Tibial nerve (tissue), 4 donors: ENCODE measurements at regions not wholly inside any gene's neighbourhood (a gene's known extent, or its start where the extent isn't known, plus 50 kb on each side); places are given as distances from the start of the nearest gene placed in this dataset.
"Not testable (repeated sequence)": the region's sequence is repeated elsewhere in the genome, so short reads cannot be mapped to it uniquely, and the experiment has no call there.

Experiments used
- DNase-seq, 2 donors: peaks; one replicate each; pipeline ENCODE4 v3.0.0-alpha.2; 2019; ENCODE audit warnings: low spot score in 2 of 2
- H3K27ac ChIP-seq, 4 donors: fragments of 200-600 bp; sonication (generic) in 3 of 4; one replicate each; pipeline ENCODE4 v1.5.1; 2017 to 2019; ENCODE audit warnings: mild to moderate bottlenecking in 1 of 4
- H3K27me3 ChIP-seq, 2 donors: fragments of 200-600 bp; sonication (generic) in 1 of 2; one replicate each; pipeline versions ENCODE4 v1.5.1 to v1.6.0; 2017 to 2019
- H3K36me3 ChIP-seq, 3 donors: fragments of 200-600 bp; sonication (generic); one replicate each; pipeline ENCODE4 v1.5.1; 2018 to 2019
- H3K4me1 ChIP-seq, 4 donors: fragments of 200-600 bp; sonication (generic) in 3 of 4; one replicate each; pipeline ENCODE4 v1.5.1; 2017 to 2019
- H3K4me3 ChIP-seq, 4 donors: fragments of 200-600 bp; sonication (generic) in 3 of 4; one replicate each; pipeline ENCODE4 v1.5.1; 2017 to 2019; ENCODE audit warnings: mild to moderate bottlenecking in 1 of 4, moderate library complexity in 1 of 4
- H3K9me3 ChIP-seq, 4 donors: fragments of 200-600 bp; sonication (generic) in 3 of 4; one replicate each; pipeline ENCODE4 v1.5.1; 2017 to 2019
- CTCF ChIP-seq, 5 experiments: fragments of 200-600 bp in 3 of 5; fragments of 450-650 bp in 2 of 5; sonication (generic) in 3 of 5; IDR thresholded peaks; one replicate each; pipeline ENCODE4 v1.5.1; 2016 to 2019; ENCODE audit warnings: antibody characterized with exemption in 5 of 5, mild to moderate bottlenecking in 3 of 5, moderate library complexity in 2 of 5
- EP300 ChIP-seq, 2 donors: sonication (generic); formaldehyde crosslinking; IDR thresholded peaks; one replicate each; pipeline ENCODE4 v1.6.1; 2017; ENCODE audit warnings: antibody characterized with exemption in 2 of 2, mild to moderate bottlenecking in 1 of 2
- POLR2A ChIP-seq, 2 donors: fragments of 450-650 bp; IDR thresholded peaks; one replicate each; pipeline ENCODE4 v1.6.1; 2017; ENCODE audit warnings: antibody characterized with exemption in 2 of 2, mild to moderate bottlenecking in 2 of 2, moderate library complexity in 2 of 2
- WGBS, 2 donors: methylation state at CpG; one replicate each; pipeline ENCODE4 v1.1.5; 2018; 5-methylcytosine and 5-hydroxymethylcytosine counted together

DNA sequence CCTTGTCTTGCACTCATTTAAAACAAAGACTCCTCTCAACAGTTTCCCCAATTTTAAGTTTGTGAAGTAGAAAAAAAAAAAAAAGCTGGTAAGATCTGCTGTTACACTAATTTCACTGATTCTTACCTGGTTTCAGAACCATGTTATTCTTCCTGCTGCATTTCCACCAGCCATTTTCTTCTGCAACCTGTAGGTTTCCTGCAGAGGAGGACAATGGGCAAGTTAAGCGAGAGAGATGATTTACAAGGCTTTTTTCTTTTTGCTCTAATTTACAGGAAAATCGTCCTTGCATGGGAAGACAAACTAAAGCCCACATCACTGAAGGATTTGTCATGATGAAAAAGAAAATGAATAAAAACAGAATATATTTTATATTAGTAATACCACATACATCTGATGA is 86.0 kb upstream of the SMARCA2 start:
- no peak for DNase-seq
- 48 to 58% methylated on average over 2 of the region's 2 CpGs for WGBS, 2 donors
- H3K4me1 ChIP-seq, result no peaks in the 10 kb centered on the region
- TF ChIP-seq CTCF (IDR thresholded peaks at IDR 0.05) (no peak), EP300 (IDR thresholded peaks at IDR 0.05) (no peak), POLR2A (IDR thresholded peaks at IDR 0.05) (no peak)
- no peak overlapping the region for H3K4me3 ChIP-seq
- no peaks in the 10 kb centered on the region for H3K9me3 ChIP-seq
- H3K36me3 ChIP-seq, result no peaks in the 10 kb centered on the region
- no peaks in the 10 kb centered on the region for H3K27me3 ChIP-seq
- no peak overlapping the region for H3K27ac ChIP-seq

GRCh38 chr9:1929722-1930244 is 85.4 kb upstream of the SMARCA2 start:
- DNase-seq, result no peak
- no peaks in the 10 kb centered on the region for H3K4me1 ChIP-seq
- no peak for TF ChIP-seq POLR2A (IDR thresholded peaks at IDR 0.05)
- no peaks in the 10 kb centered on the region for H3K27me3 ChIP-seq
- no peaks in the 10 kb centered on the region for H3K36me3 ChIP-seq
- WGBS, 2 donors, result 81 to 84% methylated on average over 5 of the region's 5 CpGs
- H3K9me3 ChIP-seq, result no peaks in the 10 kb centered on the region
- no peak overlapping the region for H3K4me3 ChIP-seq
- no peak overlapping the region for H3K27ac ChIP-seq

DNA sequence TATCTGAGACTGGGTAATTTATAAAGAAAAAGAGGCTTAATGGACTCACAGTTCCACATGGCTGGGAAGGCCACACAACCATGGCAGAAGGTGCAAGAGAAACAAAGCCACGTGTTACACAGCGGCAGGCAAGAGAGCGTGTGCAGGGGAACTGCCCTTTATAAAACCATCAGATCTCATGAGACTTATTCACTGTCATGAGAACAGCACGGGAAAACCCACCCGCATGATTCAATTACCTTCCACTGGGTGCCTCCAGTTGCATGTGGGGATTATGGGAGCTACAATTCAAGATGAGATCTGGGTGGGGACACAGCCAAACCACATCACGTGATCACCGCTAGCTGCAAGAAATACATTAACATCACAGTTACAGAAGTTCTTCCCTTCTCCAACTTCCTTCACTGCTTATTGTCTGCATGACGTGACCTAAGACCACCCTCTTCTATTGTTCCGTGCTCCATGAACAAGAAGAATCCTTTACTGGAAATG is 84.9 kb upstream of the SMARCA2 start:
- H3K4me3 ChIP-seq, H3K4me1 ChIP-seq, H3K9me3 ChIP-seq, H3K27ac ChIP-seq, H3K27me3 ChIP-seq, DNase-seq, H3K36me3 ChIP-seq: not testable (repeated sequence)
- 84 to 90% methylated on average over 9 of the region's 9 CpGs for WGBS, 2 donors

DNA sequence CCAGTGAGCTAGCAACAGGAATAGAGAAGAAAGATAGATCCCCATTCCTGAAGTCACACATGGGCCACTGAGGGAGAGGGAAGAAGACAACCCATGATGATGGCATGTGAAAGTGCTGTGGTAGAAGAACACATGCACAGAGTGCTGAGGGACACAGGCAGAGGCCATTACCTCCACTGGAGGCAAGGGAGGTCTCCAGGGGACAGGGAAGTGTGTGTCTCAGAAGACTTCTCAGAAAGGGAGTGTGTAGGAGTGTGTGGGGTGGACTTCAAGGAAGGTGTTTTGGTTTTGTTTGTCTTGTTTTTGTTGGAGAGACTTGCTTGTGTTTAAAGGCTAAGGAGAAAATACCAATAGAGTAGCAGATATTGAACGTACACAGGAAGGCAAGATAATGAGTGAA is 77.0 kb upstream of the SMARCA2 start:
- Histone ChIP-seq H3K9me3 (no peaks in the 10 kb centered on the region), H3K4me3 (no peak overlapping the region), H3K4me1 (no peaks in the 10 kb centered on the region), H3K27ac (no peak overlapping the region), H3K27me3 (no peaks in the 10 kb centered on the region), H3K36me3 (no peaks in the 10 kb centered on the region)
- DNase-seq, result no peak
- 70 to 77% methylated on average over 1 of the region's 1 CpG for WGBS, 2 donors
- no peak for TF ChIP-seq POLR2A (IDR thresholded peaks at IDR 0.05)
- no peak for TF ChIP-seq EP300 (IDR thresholded peaks at IDR 0.05)
- no peak for TF ChIP-seq CTCF (IDR thresholded peaks at IDR 0.05)

- Histone ChIP-seq H3K9me3 (no peaks in the 10 kb centered on the region), H3K36me3 (no peaks in the 10 kb centered on the region), H3K27ac (no peak overlapping the region), H3K4me1 (no peaks in the 10 kb centered on the region), H3K4me3 (no peak overlapping the region), H3K27me3 (no peaks in the 10 kb centered on the region)
- DNase-seq, result no peak
- 67 to 82% methylated on average over 2 of the region's 2 CpGs for WGBS, 2 donors
- TF ChIP-seq CTCF (IDR thresholded peaks at IDR 0.05), result no peak
- TF ChIP-seq EP300 (IDR thresholded peaks at IDR 0.05), result no peak
- no peak for TF ChIP-seq POLR2A (IDR thresholded peaks at IDR 0.05)
These were observed 76.4 kb upstream of the SMARCA2 start for GRCh38 chr9:1938675-1939170.

GRCh38 chr9:1939466-1939865 is 75.7 kb upstream of the SMARCA2 start:
- Histone ChIP-seq H3K36me3 (no peaks in the 10 kb centered on the region), H3K27me3 (no peaks in the 10 kb centered on the region), H3K4me1 (no peaks in the 10 kb centered on the region), H3K4me3 (no peak overlapping the region), H3K9me3 (peaks cover 0 to under 1% (median 0%) of the 10 kb centered on the region in 4 donors), H3K27ac (no peak overlapping the region)
- DNase-seq, result no peak
- TF ChIP-seq EP300 (IDR thresholded peaks at IDR 0.05) (no peak), POLR2A (IDR thresholded peaks at IDR 0.05) (no peak), CTCF (IDR thresholded peaks at IDR 0.05) (no peak)
- 80 to 88% methylated on average over 1 of the region's 1 CpG for WGBS, 2 donors
